ENCODE measurements at regions not wholly inside any gene's neighbourhood (a gene's known extent, or its start where the extent isn't known, plus 50 kb on each side); places are given as distances from the start of the nearest gene placed in this dataset.

GRCh38 chr1:60896701-60897363 is 185.5 kb upstream of the NFIA start:
- no peaks in the 10 kb centered on the region for H3K4me1 ChIP-seq (ENCODE audit: insufficient read depth, low read length, poor library complexity, severe bottlenecking)
- no peaks in the 10 kb centered on the region for H3K9me2 ChIP-seq (ENCODE audit: insufficient read depth, low read length)
- H3K4me3 ChIP-seq (ENCODE audit: low read depth, low read length, poor library complexity, severe bottlenecking): no peak overlapping the region
- ChIA-PET CTCF (ENCODE audit: unreplicated experiment) (no interaction called here), POLR2A (interaction anchor here (0.9 kb wide), 1 partner anchor 11 kb away, joined by 3 read pairs; no protein-coding TSS in a partner anchor)
- no peaks in the 10 kb centered on the region for H3K9me3 ChIP-seq (ENCODE audit: low read length)
- intact Hi-C loops (cut with micrococcal nuclease; ENCODE audit: unreplicated experiment): no loop called here
- no peak overlapping the region for H3K27ac ChIP-seq (ENCODE audit: low read depth, low read length, poor library complexity, severe bottlenecking)
- H2AFZ ChIP-seq (ENCODE audit: low read length): no peak overlapping the region
- no TSS peak for BruUV-seq (replicated peaks)
- no peak for DNase-seq (ENCODE audit: low spot score)
- H3K4me2 ChIP-seq (ENCODE audit: low read length): no peak overlapping the region
- no peaks in the 10 kb centered on the region for H3K36me3 ChIP-seq (ENCODE audit: insufficient read depth, low read length)
- H3K79me2 ChIP-seq (ENCODE audit: insufficient read depth, low read depth, low read length): no peaks in the 10 kb centered on the region
- TF ChIP-seq EZH2phosphoT487 (IDR thresholded peaks at IDR 0.05; ENCODE audit: borderline replicate concordance, low read depth, low read length) (no peak), CTCF (conservative IDR thresholded peaks at IDR 0.05; ENCODE audit: low read length) (no peak)
- H4K20me1 ChIP-seq (ENCODE audit: insufficient read depth, low read length): no peaks in the 10 kb centered on the region

GRCh38 chr1:60895701-60896100 is 186.7 kb upstream of the NFIA start:
- POLR2A ChIA-PET: no interaction called here
- Histone ChIP-seq H2AFZ (ENCODE audit: low read length) (no peak overlapping the region), H3K79me2 (ENCODE audit: insufficient read depth, low read depth, low read length) (no peaks in the 10 kb centered on the region), H4K20me1 (ENCODE audit: insufficient read depth, low read length) (no peaks in the 10 kb centered on the region), H3K4me1 (ENCODE audit: insufficient read depth, low read length, poor library complexity, severe bottlenecking) (no peaks in the 10 kb centered on the region), H3K36me3 (ENCODE audit: insufficient read depth, low read length) (no peaks in the 10 kb centered on the region), H3K27ac (ENCODE audit: low read depth, low read length, poor library complexity, severe bottlenecking) (no peak overlapping the region), H3K4me3 (ENCODE audit: low read depth, low read length, poor library complexity, severe bottlenecking) (no peak overlapping the region), H3K4me2 (ENCODE audit: low read length) (no peak overlapping the region), H3K9me2 (ENCODE audit: insufficient read depth, low read length) (no peaks in the 10 kb centered on the region), H3K9me3 (ENCODE audit: low read length) (no peaks in the 10 kb centered on the region)
- intact Hi-C loops (cut with micrococcal nuclease; ENCODE audit: unreplicated experiment): no loop called here
- no peak for TF ChIP-seq CTCF (conservative IDR thresholded peaks at IDR 0.05; ENCODE audit: low read length)
- no peak for TF ChIP-seq EZH2phosphoT487 (IDR thresholded peaks at IDR 0.05; ENCODE audit: borderline replicate concordance, low read depth, low read length)
- no TSS peak for BruUV-seq (replicated peaks)
- CTCF ChIA-PET (ENCODE audit: unreplicated experiment): no interaction called here
- DNase-seq (ENCODE audit: low spot score): no peak

- Histone ChIP-seq H3K9me3 (ENCODE audit: low read length) (no peaks in the 10 kb centered on the region), H3K9me2 (ENCODE audit: insufficient read depth, low read length) (no peaks in the 10 kb centered on the region), H3K4me3 (ENCODE audit: low read depth, low read length, poor library complexity, severe bottlenecking) (no peak overlapping the region), H2AFZ (ENCODE audit: low read length) (no peak overlapping the region), H4K20me1 (ENCODE audit: insufficient read depth, low read length) (no peaks in the 10 kb centered on the region), H3K27ac (ENCODE audit: low read depth, low read length, poor library complexity, severe bottlenecking) (no peak overlapping the region), H3K4me1 (ENCODE audit: insufficient read depth, low read length, poor library complexity, severe bottlenecking) (no peaks in the 10 kb centered on the region), H3K36me3 (ENCODE audit: insufficient read depth, low read length) (no peaks in the 10 kb centered on the region), H3K79me2 (ENCODE audit: insufficient read depth, low read depth, low read length) (no peaks in the 10 kb centered on the region), H3K4me2 (ENCODE audit: low read length) (no peak overlapping the region)
- DNase-seq (ENCODE audit: low spot score): no peak
- intact Hi-C loops (cut with micrococcal nuclease; ENCODE audit: unreplicated experiment): no loop called here
- CTCF ChIA-PET (ENCODE audit: unreplicated experiment): no interaction called here
- no TSS peak for BruUV-seq (replicated peaks)
- POLR2A ChIA-PET: no interaction called here
- TF ChIP-seq CTCF (conservative IDR thresholded peaks at IDR 0.05; ENCODE audit: low read length) (no peak), EZH2phosphoT487 (IDR thresholded peaks at IDR 0.05; ENCODE audit: borderline replicate concordance, low read depth, low read length) (no peak)
These were observed 187.1 kb upstream of the NFIA start for GRCh38 chr1:60895252-60895651.

All from OCI-LY7 (cell line).